ENCODE measurements at regions not wholly inside any gene's neighbourhood (a gene's known extent, or its start where the extent isn't known, plus 50 kb on each side); places are given as distances from the start of the nearest gene placed in this dataset.
"Not testable (repeated sequence)": the region's sequence is repeated elsewhere in the genome, so short reads cannot be mapped to it uniquely, and the experiment has no call there.

DNA sequence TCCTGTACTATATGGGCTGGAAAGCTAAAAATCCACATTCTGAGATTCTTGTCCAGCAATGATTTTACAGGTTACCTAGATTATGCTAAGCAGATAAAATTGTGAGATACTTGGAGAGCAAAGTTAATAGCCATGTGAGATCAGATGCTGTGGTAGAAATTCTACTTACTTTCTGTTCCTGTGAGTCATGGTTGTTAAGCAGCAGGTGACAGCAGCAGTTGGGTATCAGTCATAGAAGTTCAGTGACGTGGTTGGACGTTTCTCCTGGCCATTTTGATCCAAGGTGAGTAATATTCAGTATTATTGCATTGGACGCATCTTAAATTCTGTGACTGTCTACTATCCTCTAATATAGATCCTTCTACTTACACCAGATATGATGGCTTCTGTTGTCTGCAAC lies 524.5 kb downstream of the TMEM38B start:
- FAIRE-seq (peak; percentile 83), DNase-seq (ENCODE audit: insufficient read length, low spot score) (no peak)
- TF ChIP-seq POLR2A (IDR thresholded peaks at IDR 0.05; ENCODE audit: low read depth, low read length), result no peak

DNA sequence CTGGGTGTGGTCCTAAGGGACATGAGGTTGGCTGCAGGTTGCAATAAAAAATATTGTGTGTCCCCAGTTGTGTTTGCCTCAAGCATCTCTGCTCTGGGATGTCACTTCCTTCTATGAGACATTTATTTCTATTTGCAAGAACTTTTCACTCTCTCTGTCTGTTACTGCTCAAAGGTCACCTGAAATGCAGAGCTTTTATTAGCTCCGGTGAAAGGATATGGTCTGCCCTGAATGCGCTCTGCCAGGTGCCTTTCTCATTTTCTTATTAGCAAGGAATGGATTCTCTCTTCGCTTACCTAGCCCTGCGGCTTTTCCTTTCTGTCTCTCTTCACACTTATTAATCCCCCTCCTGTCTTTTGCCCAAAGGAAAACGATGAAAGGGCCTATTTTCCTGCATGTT lies 526.1 kb downstream of the TMEM38B start:
- TF ChIP-seq POLR2A (IDR thresholded peaks at IDR 0.05; ENCODE audit: low read depth, low read length), result no peak
- DNase-seq (ENCODE audit: insufficient read length, low spot score), result no peak
- no peak for FAIRE-seq

DNA sequence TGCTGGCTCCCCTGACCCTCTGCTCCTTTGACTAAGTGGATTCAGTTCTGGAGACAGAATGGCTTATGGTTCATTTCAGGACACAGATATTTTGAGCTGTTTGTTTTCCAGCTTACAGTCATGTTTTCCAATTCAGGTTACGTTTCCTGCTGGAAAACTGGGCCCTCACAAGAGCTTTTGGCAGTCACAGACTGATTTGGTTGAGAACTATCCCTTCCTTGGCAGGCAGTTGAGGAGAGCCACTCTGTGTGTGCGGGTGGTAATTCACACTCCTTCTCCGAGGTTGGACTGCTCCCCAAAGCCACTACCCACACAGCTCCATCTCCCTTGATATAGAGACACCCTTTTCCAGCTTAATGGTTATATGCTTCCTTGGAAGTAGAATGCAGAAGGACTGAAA lies 534.5 kb downstream of the TMEM38B start:
- no peak for TF ChIP-seq POLR2A (IDR thresholded peaks at IDR 0.05; ENCODE audit: low read depth, low read length)
- no peak for FAIRE-seq
- DNase-seq (ENCODE audit: insufficient read length, low spot score), result no peak

DNA sequence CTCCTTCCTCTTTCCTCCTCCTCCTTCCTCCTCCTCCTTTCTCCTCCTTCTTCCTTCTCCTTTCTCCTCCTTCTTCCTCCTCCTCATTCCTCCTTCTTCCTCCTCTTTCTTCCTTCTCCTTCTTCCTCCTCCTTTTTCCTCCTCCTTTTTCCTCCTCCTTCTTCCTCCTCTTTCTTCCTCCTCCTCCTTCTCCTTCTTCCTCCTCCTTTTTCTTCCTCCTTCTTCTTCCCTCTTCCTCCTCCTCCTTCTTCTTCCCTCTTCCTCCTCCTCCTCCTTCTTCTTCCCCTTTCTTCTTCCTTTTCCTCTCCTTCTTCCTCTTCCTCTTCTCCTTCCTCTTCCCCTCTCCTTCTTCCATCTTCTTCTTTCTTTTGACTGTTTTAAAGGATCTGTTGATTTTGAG lies 538.8 kb downstream of the TMEM38B start:
- no peak for FAIRE-seq
- no peak for TF ChIP-seq POLR2A (IDR thresholded peaks at IDR 0.05; ENCODE audit: low read depth, low read length)
- no peak for DNase-seq (ENCODE audit: insufficient read length, low spot score)

DNA sequence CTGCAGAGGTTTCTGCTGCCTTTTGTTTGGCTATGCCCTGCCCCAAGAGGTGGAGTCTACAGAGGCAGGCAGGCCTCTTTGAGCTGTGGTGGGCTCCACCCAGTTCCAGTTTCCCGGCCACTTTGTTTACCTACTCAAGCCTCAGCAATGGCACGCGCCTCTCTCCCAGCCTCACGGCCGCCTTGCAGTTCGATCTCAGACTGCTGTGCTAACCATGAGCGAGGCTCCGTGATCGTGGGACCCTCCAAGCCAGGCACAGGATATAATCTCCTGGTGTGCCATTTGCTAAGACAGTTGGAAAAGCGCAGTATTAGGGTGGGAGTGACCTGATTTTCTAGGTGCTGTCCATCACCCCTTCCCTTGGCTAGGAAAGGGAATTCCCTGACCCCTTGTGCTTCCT lies 566.6 kb downstream of the TMEM38B start:
- DNase-seq (ENCODE audit: insufficient read length, low spot score); FAIRE-seq: not testable (repeated sequence)

DNA sequence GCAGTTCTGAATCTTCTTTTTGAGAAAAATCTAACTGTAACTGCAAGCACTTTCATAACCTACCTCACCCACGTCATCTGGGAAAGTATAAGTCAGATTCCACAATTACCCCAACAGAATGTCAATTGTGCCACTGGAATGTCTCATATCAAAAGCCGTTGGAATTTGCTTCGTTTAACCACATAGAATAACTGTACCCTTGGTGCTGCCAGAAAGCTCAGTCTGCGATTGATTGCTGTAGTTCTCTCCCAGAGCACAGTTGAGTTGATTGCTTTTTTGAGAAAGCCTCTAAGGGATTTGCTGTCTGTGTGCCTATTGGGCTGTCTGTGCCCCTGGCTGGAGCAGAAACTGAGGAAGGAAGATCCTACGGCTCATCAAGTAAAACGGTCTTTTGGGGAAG lies 583.6 kb downstream of the TMEM38B start:
- TF ChIP-seq POLR2A (IDR thresholded peaks at IDR 0.05; ENCODE audit: low read depth, low read length), result no peak
- DNase-seq (ENCODE audit: insufficient read length, low spot score), result no peak
- peak; percentile 93 for FAIRE-seq

DNA sequence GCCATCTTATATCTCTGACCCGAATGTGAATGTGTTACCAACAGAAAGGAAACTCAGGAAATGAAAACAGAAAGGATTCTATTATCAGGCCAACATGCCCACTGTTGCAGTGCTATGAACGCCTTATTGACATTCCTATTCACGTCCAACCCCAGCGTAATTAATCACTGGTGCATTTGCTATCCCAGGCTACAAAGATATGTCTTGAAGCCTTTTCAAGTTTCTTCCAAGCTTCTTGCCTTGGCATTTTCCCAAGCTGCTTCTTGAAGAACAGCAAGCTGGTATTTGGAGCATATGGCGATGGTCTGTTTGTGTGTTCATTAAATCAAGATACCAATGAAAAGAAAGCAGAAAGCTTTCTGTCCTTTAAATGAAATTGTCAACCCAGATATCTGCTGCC lies 579.2 kb upstream of the ZNF462 start:
- DNase-seq (ENCODE audit: insufficient read length, low spot score) (no peak), FAIRE-seq (no peak)
- TF ChIP-seq POLR2A (IDR thresholded peaks at IDR 0.05; ENCODE audit: low read depth, low read length), result no peak

DNA sequence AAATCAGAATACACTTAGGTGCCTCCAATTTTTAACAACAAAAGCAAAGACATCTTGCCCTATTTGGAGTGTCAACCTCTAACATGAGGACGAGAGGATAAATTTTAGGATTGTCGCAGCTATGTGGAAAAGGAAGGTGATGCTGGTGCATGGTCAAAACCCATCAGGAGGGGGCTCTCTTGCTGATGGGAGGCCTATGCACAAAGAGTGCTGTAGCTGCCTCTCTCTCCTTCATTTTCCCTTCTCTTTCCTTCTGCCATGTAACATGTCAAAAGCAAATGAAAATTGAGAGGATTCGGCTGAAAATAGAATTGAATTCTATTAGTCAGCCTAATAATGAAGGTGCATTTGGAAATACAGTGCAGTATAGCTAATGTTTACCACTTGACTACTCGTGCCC lies 578.7 kb upstream of the ZNF462 start:
- TF ChIP-seq POLR2A (IDR thresholded peaks at IDR 0.05; ENCODE audit: low read depth, low read length), result no peak
- no peak for DNase-seq (ENCODE audit: insufficient read length, low spot score)
- FAIRE-seq, result peak; percentile 66

DNA sequence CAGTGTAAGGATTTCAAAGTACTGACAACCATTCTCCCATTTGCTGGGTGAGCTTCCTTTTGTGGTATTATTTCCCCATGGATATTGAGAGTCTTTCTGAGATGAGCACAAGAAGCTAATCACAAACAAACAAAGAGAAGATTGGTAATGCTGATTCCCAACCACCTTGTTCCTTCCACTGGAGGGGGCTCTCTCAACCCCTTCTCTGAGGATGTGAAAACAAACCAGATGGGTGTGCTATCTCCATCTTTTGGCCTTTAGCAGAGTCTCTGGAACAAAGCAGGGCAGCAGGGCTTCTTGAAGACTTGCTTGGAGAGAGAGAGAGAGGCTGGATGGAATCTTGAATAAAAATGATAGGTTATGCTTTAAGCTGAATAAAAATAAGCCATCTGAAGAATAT lies 576.7 kb upstream of the ZNF462 start:
- FAIRE-seq (no peak), DNase-seq (ENCODE audit: insufficient read length, low spot score) (no peak)
- no peak for TF ChIP-seq POLR2A (IDR thresholded peaks at IDR 0.05; ENCODE audit: low read depth, low read length)

DNA sequence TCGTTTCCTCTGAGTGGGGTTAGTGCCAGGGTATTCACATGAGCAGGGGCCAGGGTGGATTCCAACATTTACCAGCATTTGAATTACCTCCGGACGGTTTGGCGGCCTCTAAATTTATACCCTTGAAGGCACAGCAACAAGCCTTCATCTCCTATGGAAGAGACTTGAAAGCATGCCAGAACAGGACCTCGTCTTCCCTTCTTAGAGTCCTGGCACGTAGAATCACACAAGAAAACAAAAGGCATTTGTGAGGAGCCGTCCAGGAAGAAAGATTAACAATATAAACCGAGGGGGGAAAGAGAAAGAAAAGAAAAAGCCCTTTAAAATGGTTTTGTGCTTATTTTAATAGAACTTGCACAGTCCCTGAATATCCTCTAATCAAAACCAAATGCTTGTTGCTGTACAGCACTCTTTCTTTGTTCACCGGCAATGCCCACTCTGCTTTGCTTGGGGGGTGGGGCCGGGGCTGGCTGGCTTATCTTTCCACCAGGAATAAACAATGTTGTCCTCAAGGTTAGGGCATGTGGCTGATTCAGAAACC lies 575.8 kb upstream of the ZNF462 start:
- DNase-seq (ENCODE audit: insufficient read length, low spot score), result no peak
- TF ChIP-seq POLR2A (IDR thresholded peaks at IDR 0.05; ENCODE audit: low read depth, low read length), result no peak
- no peak for FAIRE-seq

DNA sequence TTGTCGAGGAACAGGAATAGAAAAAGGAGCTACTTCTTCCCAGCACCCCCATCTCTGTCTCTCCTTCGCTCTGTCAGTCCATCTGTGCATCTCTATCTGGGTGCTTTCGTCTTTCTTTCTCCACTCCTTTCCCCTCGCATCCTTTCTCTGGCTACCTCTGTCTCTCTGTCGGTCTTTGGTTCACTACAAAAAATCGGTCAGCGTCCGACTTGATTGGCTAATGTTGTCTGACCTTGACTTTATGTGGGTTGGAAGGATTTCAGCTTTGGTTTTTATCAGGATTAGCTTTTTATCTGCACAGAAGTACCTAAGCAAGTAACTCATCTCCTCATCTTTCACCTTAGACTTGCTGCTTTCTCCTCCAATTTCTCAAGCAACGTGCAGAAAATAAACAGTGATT lies 575.2 kb upstream of the ZNF462 start:
- no peak for FAIRE-seq
- TF ChIP-seq POLR2A (IDR thresholded peaks at IDR 0.05; ENCODE audit: low read depth, low read length), result no peak
- DNase-seq (ENCODE audit: insufficient read length, low spot score), result no peak

DNA sequence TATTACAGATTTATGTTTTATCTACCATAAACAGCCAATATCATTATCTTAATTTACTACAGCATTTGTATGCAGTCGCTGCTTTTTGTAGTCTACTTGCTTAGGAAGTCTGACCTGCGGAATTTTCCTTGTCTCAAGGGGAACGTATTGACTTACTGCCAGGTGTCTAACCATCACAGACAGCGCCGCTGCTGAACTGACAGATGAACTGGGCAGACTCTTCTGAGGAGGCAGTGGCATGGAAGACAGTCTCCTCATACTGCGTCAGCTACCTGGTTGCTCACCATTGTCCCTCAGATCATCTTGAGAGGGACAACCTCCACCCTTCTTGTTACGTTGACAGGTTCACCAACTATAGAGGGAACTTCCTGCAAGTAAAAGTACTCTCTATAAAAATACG lies 574.3 kb upstream of the ZNF462 start:
- FAIRE-seq, result no peak
- no peak for TF ChIP-seq POLR2A (IDR thresholded peaks at IDR 0.05; ENCODE audit: low read depth, low read length)
- DNase-seq (ENCODE audit: insufficient read length, low spot score), result no peak

DNA sequence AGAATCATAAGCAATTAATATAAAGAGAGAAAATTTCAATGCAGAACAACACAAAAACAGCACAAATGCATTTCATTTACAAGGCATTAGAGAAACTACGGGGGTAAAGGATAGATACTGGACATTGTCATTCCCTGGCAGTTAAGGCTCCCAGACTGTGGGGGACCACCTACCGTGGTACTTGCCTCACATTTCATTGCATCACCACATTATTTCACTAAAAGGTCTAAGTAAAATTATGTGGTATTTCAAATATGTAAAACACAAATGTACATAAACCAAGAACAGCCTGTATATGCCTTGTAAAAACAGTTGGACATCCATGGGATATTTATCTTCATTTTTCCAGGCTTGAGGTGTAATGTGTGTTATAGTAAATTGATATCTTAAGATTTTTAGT lies 571.2 kb upstream of the ZNF462 start:
- no peak for FAIRE-seq
- DNase-seq (ENCODE audit: insufficient read length, low spot score), result no peak
- TF ChIP-seq POLR2A (IDR thresholded peaks at IDR 0.05; ENCODE audit: low read depth, low read length), result no peak

DNA sequence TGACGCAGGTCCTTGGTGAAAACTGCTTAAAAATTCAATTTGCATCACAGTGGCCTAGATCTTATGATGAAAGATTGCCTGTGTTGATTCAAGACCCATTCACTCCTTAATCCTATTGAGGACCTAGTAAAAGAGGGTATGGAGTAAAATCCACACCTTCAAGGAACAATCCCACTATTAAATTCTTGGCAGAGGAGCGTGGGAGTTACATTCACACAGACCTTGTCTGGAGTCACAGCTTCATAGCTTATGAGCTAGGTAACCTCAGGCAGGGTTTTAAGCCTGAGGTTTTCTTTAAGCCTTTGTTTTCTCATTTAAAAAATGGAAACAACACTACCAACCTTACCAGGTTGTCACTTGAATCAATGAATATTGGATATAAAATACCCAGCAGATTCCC lies 566.5 kb upstream of the ZNF462 start:
- no peak for FAIRE-seq

DNA sequence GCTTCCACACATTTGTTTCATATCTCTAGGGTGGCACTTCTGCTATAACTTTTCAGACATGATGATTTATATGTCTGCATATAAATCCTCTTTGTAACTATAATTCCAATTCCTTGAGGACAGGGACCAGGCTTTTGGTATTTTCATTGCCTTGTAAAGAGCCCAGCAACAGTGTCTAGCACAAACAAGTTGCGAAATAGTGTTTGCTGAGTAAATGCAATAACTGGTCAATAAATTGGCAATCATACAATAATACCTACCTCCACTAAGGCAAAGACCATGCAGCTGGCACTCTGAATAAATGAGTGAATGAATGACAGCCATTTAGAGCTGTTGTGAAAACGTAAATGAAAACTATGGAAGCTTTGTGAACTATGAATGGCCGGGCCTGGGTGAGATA lies 564.0 kb upstream of the ZNF462 start:
- FAIRE-seq, result no peak
- no peak for TF ChIP-seq POLR2A (IDR thresholded peaks at IDR 0.05; ENCODE audit: low read depth, low read length)
- DNase-seq (ENCODE audit: insufficient read length, low spot score), result no peak

More for the DNA sequence above, 566.5 kb upstream of the ZNF462 start:
- TF ChIP-seq POLR2A (IDR thresholded peaks at IDR 0.05; ENCODE audit: low read depth, low read length), result no peak
- no peak for DNase-seq (ENCODE audit: insufficient read length, low spot score)

DNA sequence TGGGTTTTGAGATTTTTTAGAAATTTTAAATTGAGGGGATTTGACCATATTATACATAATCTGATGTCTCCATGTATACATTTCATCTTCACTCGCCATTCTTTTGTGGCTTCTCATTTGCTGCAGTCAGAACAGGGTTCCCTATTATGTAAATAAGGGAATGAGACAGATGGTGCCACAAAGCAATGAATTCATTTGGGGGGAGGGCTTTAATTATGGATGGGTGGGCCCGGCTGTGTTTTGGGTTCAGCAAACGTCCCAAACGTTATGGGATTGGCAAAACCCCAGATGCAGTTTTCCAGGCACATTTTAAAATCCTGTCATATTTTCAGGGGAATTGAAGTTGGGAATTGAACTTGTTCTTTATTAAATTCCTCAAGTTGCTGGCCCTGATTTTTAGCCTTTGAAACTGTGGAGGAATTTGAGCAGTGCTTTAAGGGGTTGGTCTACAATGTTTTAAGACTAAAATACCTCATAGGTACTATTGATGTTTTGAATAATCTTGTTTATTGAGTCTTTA lies 558.5 kb upstream of the ZNF462 start:
- TF ChIP-seq POLR2A (IDR thresholded peaks at IDR 0.05; ENCODE audit: low read depth, low read length), result no peak
- no peak for FAIRE-seq

More for the DNA sequence above, 558.5 kb upstream of the ZNF462 start:
- DNase-seq (ENCODE audit: insufficient read length, low spot score), result no peak

Data from H54 (cell line).